ENCODE measurements at regions not wholly inside any gene's neighbourhood (a gene's known extent, or its start where the extent isn't known, plus 50 kb on each side); places are given as distances from the start of the nearest gene placed in this dataset.

DNA sequence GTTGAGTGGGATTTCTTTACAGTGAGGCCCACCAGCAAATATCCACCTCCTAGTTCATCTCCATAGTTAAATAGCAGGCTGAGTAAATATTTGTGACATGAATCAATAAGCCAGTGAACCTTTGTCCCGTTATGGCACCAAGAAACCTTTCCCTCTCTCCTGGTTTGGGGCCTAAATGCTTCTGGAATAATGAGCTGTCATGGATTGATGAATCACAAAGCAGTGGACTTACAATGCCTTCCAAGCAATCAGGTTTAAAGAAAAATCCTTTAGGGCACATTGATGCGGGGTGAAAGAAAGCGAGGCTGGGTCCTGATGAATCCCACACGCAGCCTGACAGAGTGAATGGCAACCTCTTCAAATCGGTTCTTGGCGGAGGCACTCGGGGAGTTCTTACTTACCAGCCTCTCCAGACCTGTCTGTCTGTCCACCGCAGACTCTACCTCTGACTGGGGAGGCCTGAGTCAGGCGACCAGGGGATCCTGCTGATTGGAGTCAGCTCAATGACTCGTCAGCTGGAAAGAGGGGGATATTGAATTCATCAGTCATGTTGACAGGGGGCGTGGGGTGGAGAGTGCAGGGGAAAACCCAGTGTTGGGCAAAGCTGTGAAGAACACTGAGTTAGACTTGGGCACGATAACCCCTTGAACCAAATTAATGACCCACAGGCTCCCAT, 247.3 kb downstream of the PLPP3 start:
- TF ChIP-seq, protein P1, sequence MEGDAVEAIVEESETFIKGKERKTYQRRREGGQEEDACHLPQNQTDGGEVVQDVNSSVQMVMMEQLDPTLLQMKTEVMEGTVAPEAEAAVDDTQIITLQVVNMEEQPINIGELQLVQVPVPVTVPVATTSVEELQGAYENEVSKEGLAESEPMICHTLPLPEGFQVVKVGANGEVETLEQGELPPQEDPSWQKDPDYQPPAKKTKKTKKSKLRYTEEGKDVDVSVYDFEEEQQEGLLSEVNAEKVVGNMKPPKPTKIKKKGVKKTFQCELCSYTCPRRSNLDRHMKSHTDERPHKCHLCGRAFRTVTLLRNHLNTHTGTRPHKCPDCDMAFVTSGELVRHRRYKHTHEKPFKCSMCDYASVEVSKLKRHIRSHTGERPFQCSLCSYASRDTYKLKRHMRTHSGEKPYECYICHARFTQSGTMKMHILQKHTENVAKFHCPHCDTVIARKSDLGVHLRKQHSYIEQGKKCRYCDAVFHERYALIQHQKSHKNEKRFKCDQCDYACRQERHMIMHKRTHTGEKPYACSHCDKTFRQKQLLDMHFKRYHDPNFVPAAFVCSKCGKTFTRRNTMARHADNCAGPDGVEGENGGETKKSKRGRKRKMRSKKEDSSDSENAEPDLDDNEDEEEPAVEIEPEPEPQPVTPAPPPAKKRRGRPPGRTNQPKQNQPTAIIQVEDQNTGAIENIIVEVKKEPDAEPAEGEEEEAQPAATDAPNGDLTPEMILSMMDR (IDR thresholded peaks at IDR 0.05), result no peak
- TF ChIP-seq POLR2A (IDR thresholded peaks at IDR 0.05), result no peak

Data from ovary (tissue), 3 donors.